Ammon's horn (tissue), 1 donor: ENCODE measurements at regions not wholly inside any gene's neighbourhood (a gene's known extent, or its start where the extent isn't known, plus 50 kb on each side); places are given as distances from the start of the nearest gene placed in this dataset.

Experiments
- DNase-seq: peaks from one replicate; pipeline ENCODE4 v3.0.0-alpha.2; 2016; ENCODE audit warnings: low spot score

DNA sequence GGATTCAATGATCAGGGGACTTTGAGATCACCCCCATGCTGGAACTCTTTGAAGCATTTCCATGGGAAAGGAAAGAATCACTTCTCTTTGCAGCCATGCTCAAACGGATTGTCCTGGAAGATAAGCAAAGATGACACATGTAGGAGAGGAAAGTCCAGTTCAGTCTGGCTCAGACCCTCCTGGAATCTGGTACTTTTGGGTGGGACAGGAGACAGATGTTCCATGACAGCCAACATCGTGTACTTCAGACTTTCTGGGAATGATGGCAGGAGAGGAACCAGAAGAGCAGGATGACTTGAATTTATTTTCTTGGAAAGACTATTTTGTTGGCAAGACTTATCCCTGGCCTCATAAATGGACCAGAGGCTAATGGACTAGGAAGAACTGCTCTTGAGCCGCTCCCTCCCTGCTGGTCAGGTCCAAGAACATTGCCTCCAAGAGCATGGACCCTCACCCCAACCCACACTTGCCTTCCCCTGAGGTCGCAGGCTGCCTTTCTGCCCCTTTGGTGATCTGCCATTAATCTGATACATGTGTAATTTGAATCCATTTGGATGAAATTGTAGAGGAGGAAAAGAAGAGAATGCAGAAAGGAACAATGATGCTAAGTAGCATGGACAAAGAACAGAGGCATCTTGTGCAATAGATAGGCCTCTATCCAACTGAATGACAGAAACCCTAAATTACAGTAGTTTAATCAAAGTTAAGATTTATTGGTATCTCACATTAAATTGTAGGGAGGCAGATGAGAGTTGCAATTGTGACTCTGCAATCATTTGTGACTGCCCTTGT is 201.0 kb downstream of the SNX19 start:
- no peak for DNase-seq

DNA sequence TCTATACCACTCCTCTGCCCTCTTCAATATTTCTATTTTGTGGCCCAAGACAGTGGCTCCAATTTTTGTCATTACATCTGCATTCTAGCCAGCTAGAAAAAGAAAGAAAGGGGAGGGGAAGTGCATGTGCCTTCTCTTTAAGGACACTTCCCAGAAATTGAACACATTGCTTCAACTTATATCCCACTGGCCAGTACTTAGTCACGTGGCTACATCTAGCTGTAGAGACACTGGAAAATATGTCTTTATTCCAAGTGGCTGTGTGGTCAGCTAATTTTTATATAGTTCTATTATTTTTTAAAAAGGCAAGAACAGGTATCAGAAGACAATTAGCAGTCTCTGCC is 200.4 kb downstream of the SNX19 start:
- DNase-seq, result no peak

DNA sequence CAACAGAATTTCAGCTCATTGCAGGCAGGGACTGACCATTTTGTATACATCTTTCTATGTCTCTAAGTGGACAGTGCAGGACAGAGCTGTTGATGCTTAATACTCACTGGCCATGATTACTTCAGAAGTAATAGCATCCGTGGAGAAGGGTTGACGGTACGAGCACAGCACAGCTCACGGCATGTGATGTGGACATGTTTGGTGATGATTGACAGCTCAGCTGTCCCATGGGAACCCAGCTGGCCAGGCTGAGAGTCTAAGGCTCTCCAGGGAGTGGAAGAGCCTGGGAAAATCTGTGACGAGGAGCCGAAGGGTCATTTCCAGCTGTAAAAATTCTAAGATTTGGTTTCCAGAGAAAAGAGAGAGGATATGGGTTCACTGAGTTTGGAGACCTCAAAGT is 198.2 kb downstream of the SNX19 start:
- no peak for DNase-seq

DNA sequence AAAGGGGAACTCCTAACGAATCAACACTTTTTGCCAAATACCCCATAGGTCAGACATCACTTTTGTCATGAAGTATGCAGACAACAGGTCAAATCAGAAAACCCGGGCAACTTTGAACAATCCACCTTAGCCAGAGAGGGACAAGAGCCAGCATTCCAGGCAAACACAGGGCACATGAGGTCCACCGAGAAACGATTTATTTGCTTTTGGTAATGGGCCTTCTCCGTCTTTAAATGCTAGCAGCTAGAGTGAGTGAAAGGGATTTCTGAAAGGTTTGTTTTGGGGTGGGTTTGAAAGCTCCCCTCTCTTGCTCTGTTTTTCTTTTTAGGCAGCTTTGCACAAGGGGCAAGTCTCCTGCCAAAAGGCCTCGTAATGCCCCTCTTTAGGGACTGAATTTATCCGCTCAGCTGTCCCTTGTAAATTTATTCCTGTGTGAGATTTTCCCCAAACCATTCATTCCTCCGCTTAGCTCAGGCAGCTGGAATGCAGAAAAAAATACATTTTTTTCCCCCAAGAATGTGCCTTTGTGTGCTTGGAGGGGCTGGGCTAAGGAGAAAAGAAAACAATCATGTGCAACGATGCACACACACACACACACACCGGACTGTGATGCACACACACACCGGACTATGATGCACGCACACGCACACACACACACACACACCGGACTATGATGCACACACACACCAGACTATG is 196.9 kb downstream of the SNX19 start:
- no peak for DNase-seq

DNA sequence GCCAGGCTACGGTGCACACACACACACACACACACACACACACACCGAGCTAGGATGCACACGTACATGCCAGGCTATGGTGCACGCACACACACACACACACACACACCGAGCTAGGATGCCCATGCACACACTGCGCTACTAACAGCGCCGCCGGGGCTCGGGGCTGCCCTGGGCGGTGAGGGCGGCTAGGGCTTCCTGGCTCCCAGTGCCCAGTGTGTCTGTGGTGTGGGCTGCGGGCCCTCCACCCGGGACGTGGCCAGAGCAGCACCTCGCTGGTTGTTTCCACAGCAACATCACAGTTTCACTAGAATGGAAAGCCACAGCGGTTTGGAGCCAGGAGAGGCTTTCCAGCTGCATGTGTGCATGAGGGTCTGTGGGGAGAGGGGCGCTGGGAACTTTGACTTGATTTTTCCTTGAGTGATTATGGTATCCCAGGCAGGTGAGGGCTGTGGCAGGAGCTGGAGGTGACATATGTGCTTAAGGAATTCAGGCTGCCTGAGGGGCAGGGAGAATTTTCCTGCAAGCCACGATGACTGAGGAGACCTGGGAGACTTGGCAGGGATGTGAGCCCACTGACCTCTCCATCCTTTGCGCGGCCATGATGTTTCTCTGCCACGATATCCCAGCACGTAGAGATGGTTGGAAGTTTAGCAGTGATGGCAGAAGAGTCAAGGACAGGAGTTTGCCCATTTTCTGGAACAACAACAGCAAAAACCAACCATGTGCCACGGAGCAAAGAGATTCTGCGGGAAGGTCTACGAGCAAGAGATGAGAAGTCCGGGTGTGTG is 195.9 kb downstream of the SNX19 start:
- DNase-seq, result no peak

DNA sequence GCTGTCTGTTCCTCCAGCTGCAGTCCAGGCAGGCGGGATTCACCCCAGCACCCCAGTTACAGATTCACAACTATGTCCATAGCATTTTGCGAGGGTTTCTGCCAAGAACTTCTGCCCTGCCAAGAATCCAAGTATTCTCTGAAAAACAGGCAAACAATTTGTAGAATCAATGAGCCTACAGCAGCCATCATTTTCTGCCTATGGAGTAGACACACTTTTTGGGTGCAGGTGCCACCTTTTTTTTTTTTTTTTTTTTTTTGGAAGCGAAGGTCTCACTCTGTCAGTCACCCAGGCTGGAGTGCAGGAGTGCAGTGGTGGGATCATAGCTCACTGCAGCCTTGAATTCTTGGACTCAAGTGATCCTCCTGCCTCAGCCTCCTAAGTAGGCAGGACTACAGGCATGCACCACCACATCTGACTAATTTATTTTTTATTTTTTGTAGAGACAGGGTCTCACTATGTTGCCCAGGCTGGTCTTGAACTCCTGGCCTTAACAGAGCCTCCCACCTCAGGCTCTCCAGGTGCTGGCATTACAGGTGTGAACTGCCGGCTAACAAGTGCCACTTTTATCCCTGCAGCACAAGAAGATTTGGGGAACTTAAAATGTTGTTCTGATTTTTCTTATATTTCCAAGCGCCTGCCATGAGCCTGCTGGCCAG is 195.1 kb downstream of the SNX19 start:
- DNase-seq, result no peak

DNA sequence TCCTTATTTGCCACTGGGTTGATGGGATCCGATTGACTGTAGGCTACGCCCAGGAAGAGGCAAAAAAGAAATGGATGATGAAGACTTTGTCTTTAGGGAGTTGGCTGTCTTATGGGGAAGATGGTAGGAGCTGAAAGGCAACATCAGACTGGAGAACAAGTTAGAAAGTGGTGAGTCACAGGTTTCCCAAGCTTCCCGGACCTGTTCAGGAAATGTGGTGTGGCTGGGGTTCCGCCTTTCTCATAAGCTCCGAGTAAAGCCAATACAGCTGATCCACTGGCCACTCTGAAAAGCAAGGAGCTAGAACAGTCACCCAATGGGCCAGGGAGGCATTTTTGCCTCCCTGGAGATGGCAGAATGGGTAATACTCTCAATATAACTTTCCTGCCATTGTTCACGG is 194.5 kb downstream of the SNX19 start:
- no peak for DNase-seq

DNA sequence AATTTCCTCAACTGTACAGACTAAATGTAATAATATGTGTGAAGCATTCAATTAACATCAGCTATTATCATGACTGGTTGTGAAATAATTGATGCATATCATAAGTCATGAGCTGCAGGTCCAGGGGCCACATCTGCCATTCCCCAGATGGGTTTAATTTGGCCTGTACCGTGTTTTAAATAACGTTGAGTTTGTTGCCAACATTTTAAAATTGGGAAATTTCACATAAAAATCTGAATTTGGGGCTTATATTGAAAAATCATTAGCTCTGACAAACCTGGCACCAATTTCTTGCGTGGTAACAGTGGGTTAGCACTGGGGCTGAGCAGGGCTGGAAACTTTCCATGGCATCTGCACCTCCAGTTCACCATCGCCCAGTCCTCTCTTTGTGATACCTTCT is 193.9 kb downstream of the SNX19 start:
- no peak for DNase-seq

DNA sequence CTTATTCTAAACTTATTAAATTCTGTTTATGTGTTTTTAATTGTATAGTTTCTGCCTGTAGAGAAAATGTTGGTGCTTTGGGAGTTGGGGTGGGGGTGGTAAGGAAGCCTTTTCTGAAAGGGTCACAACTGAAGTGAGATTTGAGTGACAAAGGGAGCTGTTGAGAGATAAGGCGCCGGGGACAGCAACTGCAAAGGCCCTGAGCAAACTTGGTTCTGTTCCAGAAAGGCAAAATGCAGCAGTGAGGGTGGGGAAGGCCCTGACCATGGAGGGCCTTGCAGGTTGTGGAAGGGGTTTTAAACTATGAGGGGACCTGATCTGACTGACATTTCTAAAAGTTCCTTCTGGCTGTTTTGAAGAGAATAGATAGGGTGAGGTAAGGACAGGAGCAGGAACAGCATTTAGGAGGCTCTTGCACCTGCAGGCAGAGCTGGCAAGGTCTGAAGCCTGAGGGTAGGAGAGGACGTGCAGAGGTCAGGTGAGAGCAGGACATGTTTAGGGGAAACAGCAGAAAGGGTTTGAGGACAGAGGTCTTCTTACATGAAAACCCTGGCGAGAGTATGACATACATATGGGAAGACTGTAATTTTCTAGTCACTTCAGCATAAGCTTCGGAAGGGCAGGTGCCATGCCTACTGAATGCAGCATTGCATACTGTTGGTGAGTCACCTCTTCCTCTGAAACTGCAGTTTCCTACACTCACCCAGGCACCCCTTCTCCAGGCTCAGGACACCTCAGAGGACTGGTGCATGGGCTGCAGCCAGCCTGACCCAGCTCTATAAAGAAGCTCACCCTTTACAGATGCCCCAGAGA is 190.7 kb downstream of the SNX19 start:
- DNase-seq, result no peak

DNA sequence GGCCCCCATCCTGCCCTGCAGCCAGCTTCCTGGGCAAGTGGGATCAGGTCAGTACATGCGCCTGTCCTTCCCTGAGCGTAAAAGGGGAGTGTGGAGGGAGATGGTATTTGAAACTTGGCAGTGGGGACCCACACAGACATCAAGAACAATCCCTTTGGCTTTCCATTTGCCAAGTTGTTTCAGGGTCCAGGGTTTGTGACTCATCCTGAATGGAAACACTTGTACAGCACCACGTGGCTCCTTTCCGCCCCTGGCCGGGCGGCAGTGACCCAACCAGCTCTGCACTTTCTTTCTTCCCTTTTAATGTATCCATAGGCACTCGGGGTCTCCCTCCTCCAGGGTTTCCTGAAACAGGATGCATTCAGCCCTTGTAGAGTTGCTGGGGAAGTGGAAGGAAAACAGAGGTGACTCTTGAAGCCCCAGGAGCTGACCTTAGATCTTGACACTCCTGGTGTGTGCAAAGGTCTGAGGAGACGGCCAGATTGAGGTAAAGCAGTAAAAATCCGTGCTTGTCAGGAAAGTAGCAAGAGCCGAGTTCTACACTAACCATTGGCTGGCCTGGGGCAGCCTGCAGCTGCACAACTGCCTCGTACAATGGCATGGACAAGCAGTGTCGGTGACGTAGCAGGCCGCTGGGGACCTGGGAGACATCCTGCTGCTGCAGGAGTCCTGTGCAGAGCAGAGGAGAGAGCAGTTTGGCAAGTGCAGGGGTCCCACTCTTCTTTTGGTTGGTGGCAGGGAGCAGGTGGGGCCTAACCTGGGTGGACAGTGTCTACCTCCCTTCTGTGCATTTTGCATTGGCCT is 189.8 kb downstream of the SNX19 start:
- DNase-seq, result no peak

DNA sequence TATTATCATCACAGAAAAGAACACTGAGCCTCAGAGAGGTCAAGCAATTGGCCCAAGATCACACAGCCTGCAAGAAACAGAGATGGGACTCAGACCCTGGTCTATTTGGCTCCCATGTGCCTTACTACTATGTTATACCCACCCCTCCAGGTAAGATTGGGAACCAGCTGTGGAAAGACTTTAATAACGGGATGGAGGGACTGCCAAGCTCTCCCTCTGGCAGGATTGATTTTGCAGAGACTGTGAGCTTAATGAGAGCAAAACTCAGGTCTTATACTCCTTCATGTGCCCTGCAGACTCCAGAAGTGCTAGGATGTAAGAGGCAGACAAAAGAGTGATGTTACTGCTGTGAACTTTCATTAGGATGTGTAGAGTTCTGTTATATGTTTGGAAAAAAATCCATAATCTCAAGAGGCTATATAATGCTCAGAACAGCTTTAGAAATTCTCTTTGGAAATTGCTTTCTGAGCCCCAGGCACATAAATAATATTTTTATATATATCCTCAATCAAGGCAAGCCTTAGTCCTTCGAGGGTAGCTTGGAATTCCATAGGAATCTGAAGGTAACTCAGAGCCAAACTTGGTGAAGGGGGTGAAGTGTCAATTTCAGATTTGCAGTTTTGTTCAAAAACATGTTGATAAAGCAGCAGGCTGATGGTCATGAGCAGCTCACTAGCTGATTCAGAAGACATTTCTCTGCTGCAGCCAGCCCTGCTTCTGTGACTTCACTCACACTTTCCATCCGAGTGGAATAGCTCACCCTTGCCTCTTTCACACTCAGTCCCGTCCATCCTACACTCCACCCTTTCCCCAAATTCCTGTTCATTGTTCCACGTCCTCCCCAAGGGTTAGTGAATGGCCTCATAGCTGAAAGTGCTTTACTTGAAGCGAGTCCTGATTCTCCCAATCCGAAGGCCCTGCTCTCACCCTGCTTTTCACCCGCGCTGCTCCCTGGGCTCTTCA is 188.8 kb downstream of the SNX19 start:
- DNase-seq, result no peak

DNA sequence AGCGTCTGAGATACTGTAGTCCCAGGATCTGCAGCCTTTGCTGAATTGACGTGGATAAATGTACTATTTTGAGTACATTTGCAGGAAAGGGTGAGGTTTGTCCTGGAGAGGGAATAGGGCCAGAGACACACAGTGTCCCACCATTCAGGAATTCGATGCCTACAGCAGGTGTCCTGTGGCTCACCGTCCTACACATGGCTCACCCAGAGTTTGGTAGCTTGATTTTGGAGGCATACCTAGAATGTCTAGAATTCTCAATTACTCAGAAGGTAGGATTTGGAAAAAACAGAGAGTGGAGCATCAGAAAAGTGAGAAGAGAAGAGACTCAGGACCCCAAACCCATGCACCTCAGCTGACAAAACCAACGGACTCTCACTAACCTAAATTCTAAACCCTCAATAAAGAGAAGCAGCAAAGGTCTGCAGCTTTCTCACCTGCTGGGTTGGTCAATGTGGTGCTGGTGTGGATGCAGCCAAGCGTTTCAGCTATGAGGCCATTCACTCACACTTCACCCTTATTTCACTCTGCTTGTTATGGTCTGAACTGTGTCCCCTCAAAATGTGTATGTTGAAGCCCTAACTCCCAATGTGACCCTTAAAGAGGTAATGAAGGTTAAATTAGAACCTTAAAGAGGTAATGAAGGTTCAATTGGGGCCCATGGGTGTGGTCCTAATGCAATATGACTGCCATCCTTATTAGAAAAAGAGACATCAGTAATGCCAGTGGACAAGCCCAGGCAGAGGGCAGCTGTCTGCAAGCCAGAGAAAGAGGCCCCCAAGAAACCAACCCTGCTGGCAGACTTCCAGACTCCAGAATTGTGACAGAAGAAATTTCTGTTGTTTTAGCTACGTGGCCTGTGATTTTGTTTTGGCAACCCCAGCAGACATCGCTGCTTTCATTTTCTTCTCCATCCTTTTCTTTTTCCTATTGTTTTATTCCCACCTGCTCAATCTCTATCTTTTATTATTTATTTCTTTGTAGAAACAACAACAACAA is 187.8 kb downstream of the SNX19 start:
- no peak for DNase-seq

DNA sequence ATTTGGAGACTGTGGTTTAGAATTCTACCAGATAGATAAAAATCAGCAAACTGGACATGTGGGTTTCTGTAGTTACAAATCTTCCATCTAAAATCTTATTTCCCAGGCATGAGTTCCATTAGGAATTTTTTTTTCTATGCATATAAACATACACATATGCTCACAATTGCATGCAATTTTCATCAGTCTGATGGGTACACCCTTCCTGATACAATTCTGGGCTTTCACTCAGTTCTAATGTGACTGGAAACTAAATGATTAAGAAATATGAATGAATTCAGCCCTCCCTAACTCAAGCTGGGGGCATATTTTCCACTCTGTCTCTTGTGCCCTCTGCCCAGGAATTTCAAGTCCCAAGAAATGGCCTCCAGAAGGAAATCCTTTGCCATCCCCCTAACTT is 187.1 kb downstream of the SNX19 start:
- no peak for DNase-seq

DNA sequence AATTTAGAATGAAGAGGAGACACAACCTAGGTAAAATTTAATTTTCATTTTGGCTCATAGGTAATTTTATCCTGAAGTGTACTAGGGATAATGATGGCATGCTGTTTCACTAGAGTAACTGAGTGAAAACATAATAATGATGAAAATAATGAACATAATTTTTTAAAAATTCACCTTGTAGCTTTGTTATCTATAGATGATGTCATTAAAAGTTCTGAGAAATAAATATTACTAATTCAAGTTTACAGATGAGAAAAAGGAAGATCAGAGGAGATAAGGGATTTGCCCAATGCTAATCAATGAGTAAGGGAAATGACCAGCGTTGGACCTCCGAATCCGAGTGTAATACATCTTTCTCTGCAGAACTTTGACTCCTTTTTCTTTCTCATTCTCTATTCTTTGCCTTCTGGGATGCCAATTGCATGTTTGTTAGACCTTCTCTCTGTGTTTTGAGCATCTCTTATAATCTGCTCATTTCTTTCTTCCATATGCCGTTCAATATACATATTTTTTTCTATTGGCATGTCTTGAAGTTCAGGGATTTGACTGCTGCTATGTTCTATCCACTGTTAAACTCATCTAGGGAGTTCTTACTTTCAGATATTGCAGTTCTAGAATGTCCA is 186.5 kb downstream of the SNX19 start:
- DNase-seq, result no peak

DNA sequence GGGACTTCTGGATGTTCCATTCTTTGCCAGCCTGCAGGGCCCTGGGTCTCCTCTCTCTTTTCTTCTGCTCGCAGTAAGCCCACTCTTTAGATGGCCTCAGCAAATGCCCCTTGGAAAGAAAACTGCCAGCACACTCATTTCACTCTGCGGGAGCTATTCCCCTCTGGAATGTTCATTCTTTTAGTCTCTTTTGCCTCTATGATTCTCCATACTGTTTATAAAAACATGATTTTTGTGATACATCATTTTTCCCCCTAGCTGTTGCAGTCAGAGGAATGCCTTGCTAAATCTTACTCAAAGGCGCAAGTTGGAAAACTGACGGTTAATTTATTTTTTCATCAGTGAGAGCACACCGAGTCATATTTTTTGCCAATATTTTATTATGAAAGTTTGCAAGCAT is 184.9 kb downstream of the SNX19 start:
- no peak for DNase-seq

DNA sequence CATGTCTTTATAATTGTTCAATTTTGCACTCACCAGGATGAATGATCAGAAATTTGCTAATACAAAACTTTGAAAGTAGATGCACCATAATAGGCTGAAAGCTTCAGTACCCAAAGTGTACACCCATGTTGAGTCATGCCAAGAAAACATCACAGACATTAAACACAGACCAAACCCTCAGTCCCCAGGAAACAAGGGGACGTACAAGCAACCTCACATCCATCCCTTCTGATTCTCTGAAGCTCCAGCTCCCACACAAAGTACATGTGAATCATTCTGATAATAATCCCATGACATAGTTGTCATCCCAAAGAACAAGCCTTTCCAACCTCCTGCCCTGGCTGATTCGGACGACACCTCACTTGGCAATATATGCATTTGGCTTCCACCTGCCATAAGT is 183.8 kb downstream of the SNX19 start:
- DNase-seq, result no peak

DNA sequence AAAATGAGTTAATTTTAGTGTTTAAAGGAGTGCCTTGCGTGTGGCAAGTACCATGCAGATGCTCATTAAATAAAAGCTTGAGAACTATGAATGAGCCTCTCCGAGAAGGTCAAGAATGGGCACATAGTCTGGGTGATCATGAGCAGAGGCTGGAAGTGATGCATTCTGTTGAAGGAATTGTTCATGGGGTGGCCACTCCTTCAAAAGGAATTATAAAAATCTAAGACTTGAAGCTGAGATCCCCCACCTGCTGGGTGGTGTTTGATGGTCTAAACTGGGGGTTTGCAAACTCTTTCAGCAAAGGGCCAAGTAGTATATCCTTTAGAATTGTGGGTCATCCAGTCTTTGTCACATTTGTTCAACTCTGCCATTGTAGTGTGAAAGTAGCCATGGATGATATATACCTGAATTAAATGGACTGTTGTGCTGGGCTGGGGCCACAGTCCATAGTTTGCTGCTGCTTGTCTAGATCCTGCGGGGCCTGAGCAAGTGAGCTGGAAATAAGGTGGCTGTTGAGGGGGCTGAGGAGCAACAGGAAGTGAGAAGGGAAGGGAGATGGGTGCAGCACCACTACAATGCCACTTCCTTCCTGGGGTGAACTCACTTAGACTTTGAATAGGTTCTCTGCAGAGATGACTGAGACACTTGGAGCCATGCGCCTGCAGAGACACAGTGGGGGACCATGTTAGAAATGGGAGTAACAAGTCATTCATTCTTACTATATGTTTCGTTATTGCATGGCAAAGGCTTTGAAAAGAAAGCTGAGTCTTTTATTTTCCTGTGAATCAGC is 179.0 kb downstream of the SNX19 start:
- no peak for DNase-seq
